ENCODE measurements at regions not wholly inside any gene's neighbourhood (a gene's known extent, or its start where the extent isn't known, plus 50 kb on each side); places are given as distances from the start of the nearest gene placed in this dataset.
"Not testable (repeated sequence)": the region's sequence is repeated elsewhere in the genome, so short reads cannot be mapped to it uniquely, and the experiment has no call there.

GRCh38 chr13:46498650-46499049 is 54.3 kb upstream of the LRCH1 start:
- no peak for DNase-seq (ENCODE audit: low read depth)
- in situ Hi-C loops (cut with HindIII; ENCODE audit: low pct_unique_long_range_greater_than_20kb, low sequenced_read_pairs), result no loop called here

- in situ Hi-C loops (cut with HindIII; ENCODE audit: low pct_unique_long_range_greater_than_20kb, low sequenced_read_pairs), result no loop called here
- no peak for DNase-seq (ENCODE audit: low read depth)
Observed at GRCh38 chr13:46496086-46496485, 56.9 kb upstream of the LRCH1 start.

GRCh38 chr13:46495651-46496050 is 57.3 kb upstream of the LRCH1 start:
- no peak for DNase-seq (ENCODE audit: low read depth)
- in situ Hi-C loops (cut with HindIII; ENCODE audit: low pct_unique_long_range_greater_than_20kb, low sequenced_read_pairs), result no loop called here

GRCh38 chr13:46495066-46495465 is 57.9 kb upstream of the LRCH1 start:
- no peak for DNase-seq (ENCODE audit: low read depth)
- in situ Hi-C loops (cut with HindIII; ENCODE audit: low pct_unique_long_range_greater_than_20kb, low sequenced_read_pairs), result no loop called here

GRCh38 chr13:46492946-46493345 is 60.0 kb upstream of the LRCH1 start:
- peak; percentile 35 for DNase-seq (ENCODE audit: low read depth)
- in situ Hi-C loops (cut with HindIII; ENCODE audit: low pct_unique_long_range_greater_than_20kb, low sequenced_read_pairs), result no loop called here

GRCh38 chr13:46491641-46492040 is 61.3 kb upstream of the LRCH1 start:
- DNase-seq (ENCODE audit: low read depth), result no peak
- in situ Hi-C loops (cut with HindIII; ENCODE audit: low pct_unique_long_range_greater_than_20kb, low sequenced_read_pairs), result no loop called here

- in situ Hi-C loops (cut with HindIII; ENCODE audit: low pct_unique_long_range_greater_than_20kb, low sequenced_read_pairs); DNase-seq (ENCODE audit: low read depth): not testable (repeated sequence)
Observed at GRCh38 chr13:46490713-46491112, 62.3 kb upstream of the LRCH1 start.

- in situ Hi-C loops (cut with HindIII; ENCODE audit: low pct_unique_long_range_greater_than_20kb, low sequenced_read_pairs), result no loop called here
Observed at GRCh38 chr13:46490129-46490528, 62.8 kb upstream of the LRCH1 start.

GRCh38 chr13:46489586-46490023 is 63.4 kb upstream of the LRCH1 start:
- DNase-seq (ENCODE audit: low read depth), result no peak
- in situ Hi-C loops (cut with HindIII; ENCODE audit: low pct_unique_long_range_greater_than_20kb, low sequenced_read_pairs), result no loop called here

More at GRCh38 chr13:46490129-46490528, 62.8 kb upstream of the LRCH1 start:
- DNase-seq (ENCODE audit: low read depth), result no peak

- in situ Hi-C loops (cut with HindIII; ENCODE audit: low pct_unique_long_range_greater_than_20kb, low sequenced_read_pairs), result no loop called here
- no peak for DNase-seq (ENCODE audit: low read depth)
Observed at GRCh38 chr13:46487748-46488147, 65.2 kb upstream of the LRCH1 start.

- in situ Hi-C loops (cut with HindIII; ENCODE audit: low pct_unique_long_range_greater_than_20kb, low sequenced_read_pairs), result no loop called here
- DNase-seq (ENCODE audit: low read depth), result no peak
Observed at GRCh38 chr13:46486270-46486669, 66.7 kb upstream of the LRCH1 start.

- DNase-seq (ENCODE audit: low read depth), result peak; percentile 14
- in situ Hi-C loops (cut with HindIII; ENCODE audit: low pct_unique_long_range_greater_than_20kb, low sequenced_read_pairs), result no loop called here
Observed at GRCh38 chr13:46484561-46484960, 68.4 kb upstream of the LRCH1 start.

GRCh38 chr13:46481166-46481565 is 71.8 kb upstream of the LRCH1 start:
- DNase-seq (ENCODE audit: low read depth), result no peak
- in situ Hi-C loops (cut with HindIII; ENCODE audit: low pct_unique_long_range_greater_than_20kb, low sequenced_read_pairs), result no loop called here

GRCh38 chr13:46480131-46480530 is 72.8 kb upstream of the LRCH1 start:
- DNase-seq (ENCODE audit: low read depth), result no peak
- in situ Hi-C loops (cut with HindIII; ENCODE audit: low pct_unique_long_range_greater_than_20kb, low sequenced_read_pairs), result no loop called here

GRCh38 chr13:46479691-46480090 is 73.3 kb upstream of the LRCH1 start:
- no peak for DNase-seq (ENCODE audit: low read depth)
- in situ Hi-C loops (cut with HindIII; ENCODE audit: low pct_unique_long_range_greater_than_20kb, low sequenced_read_pairs), result no loop called here

- in situ Hi-C loops (cut with HindIII; ENCODE audit: low pct_unique_long_range_greater_than_20kb, low sequenced_read_pairs), result no loop called here
- DNase-seq (ENCODE audit: low read depth), result no peak
Observed at GRCh38 chr13:46479283-46479682, 73.7 kb upstream of the LRCH1 start.

- no peak for DNase-seq (ENCODE audit: low read depth)
- in situ Hi-C loops (cut with HindIII; ENCODE audit: low pct_unique_long_range_greater_than_20kb, low sequenced_read_pairs), result no loop called here
Observed at GRCh38 chr13:46478651-46479050, 74.3 kb upstream of the LRCH1 start.

- in situ Hi-C loops (cut with HindIII; ENCODE audit: low pct_unique_long_range_greater_than_20kb, low sequenced_read_pairs), result no loop called here
- DNase-seq (ENCODE audit: low read depth), result no peak
Observed at GRCh38 chr13:46476174-46476573, 76.8 kb upstream of the LRCH1 start.

GRCh38 chr13:46475541-46475991 is 77.4 kb upstream of the LRCH1 start:
- in situ Hi-C loops (cut with HindIII; ENCODE audit: low pct_unique_long_range_greater_than_20kb, low sequenced_read_pairs), result no loop called here
- no peak for DNase-seq (ENCODE audit: low read depth)

GRCh38 chr13:46473806-46474205 is 79.2 kb upstream of the LRCH1 start:
- in situ Hi-C loops (cut with HindIII; ENCODE audit: low pct_unique_long_range_greater_than_20kb, low sequenced_read_pairs), result no loop called here
- no peak for DNase-seq (ENCODE audit: low read depth)

- in situ Hi-C loops (cut with HindIII; ENCODE audit: low pct_unique_long_range_greater_than_20kb, low sequenced_read_pairs), result no loop called here
- DNase-seq (ENCODE audit: low read depth), result no peak
Observed at GRCh38 chr13:46472384-46472783, 80.6 kb upstream of the LRCH1 start.

All from Caki2 (cell line).